Gastroesophageal sphincter (tissue), 3 donors: ENCODE measurements at regions not wholly inside any gene's neighbourhood (a gene's known extent, or its start where the extent isn't known, plus 50 kb on each side); places are given as distances from the start of the nearest gene placed in this dataset.

Experiments
- CTCF ChIP-seq, 4 experiments: fragments of 200-600 bp in 2 of 4; fragments of 450-650 bp in 2 of 4; sonication (generic) in 1 of 4; IDR thresholded peaks; one replicate each; pipeline ENCODE4 v1.5.1; 2017 to 2019; ENCODE audit warnings: antibody characterized with exemption in 4 of 4, mild to moderate bottlenecking in 2 of 4, moderate library complexity in 2 of 4
- EP300 ChIP-seq: sonication (generic); formaldehyde crosslinking; IDR thresholded peaks from one replicate; pipeline ENCODE4 v1.6.1; 2017; ENCODE audit warnings: antibody characterized with exemption, mild to moderate bottlenecking
- POLR2A ChIP-seq, 2 donors: fragments of 450-650 bp; IDR thresholded peaks; one replicate each; pipeline ENCODE4 v1.6.1; 2017; ENCODE audit warnings: antibody characterized with exemption in 2 of 2, mild to moderate bottlenecking in 2 of 2, moderate library complexity in 1 of 2
- POLR2AphosphoS5 ChIP-seq: sonication (generic); formaldehyde crosslinking; IDR thresholded peaks from one replicate; pipeline ENCODE4 v1.6.1; 2017; ENCODE audit warnings: antibody characterized with exemption

- TF ChIP-seq CTCF (IDR thresholded peaks at IDR 0.05): no peak
- TF ChIP-seq POLR2AphosphoS5: no peak
- no peak for TF ChIP-seq POLR2A (IDR thresholded peaks at IDR 0.05)
- no peak for TF ChIP-seq EP300
Observed at GRCh38 chr2:59168766-59169165, 927.6 kb upstream of the FANCL start.
